GM23248 (cell line): ENCODE measurements at regions not wholly inside any gene's neighbourhood (a gene's known extent, or its start where the extent isn't known, plus 50 kb on each side); places are given as distances from the start of the nearest gene placed in this dataset.

Experiments used
- EZH2 ChIP-seq: fragments of 200-600 bp; sonication (generic); IDR thresholded peaks from 2 replicates; pipeline ENCODE4 v1.6.1; 2018; ENCODE audit warnings: antibody characterized with exemption, mild to moderate bottlenecking; ENCODE audit not compliant: insufficient read depth, poor library complexity, severe bottlenecking
- EZH2phosphoT487 ChIP-seq: fragments of 200-600 bp; sonication (generic); IDR thresholded peaks from 2 replicates; pipeline ENCODE4 v1.6.1; 2018; ENCODE audit warnings: antibody characterized with exemption, moderate library complexity, mild to moderate bottlenecking, low read depth; ENCODE audit not compliant: insufficient read depth

GRCh38 chr15:57890878-57891277 lies 174.6 kb downstream of the ALDH1A2 start:
- TF ChIP-seq EZH2 = no peak
- no peak for TF ChIP-seq EZH2phosphoT487
